Lower leg skin (tissue), 3 donors: ENCODE measurements at regions not wholly inside any gene's neighbourhood (a gene's known extent, or its start where the extent isn't known, plus 50 kb on each side); places are given as distances from the start of the nearest gene placed in this dataset.

ENCODE experiments used
- CTCF ChIP-seq, 3 donors: fragments of 450-650 bp; IDR thresholded peaks; one replicate each; pipeline ENCODE4 v1.5.1; 2016; ENCODE audit warnings: antibody characterized with exemption in 3 of 3, mild to moderate bottlenecking in 3 of 3, moderate library complexity in 2 of 3
- POLR2A ChIP-seq, 2 donors: fragments of 450-650 bp; IDR thresholded peaks; one replicate each; pipeline ENCODE4 v1.6.1; 2016 to 2017; ENCODE audit warnings: antibody characterized with exemption in 2 of 2, mild to moderate bottlenecking in 1 of 2, moderate library complexity in 1 of 2

- TF ChIP-seq CTCF (IDR thresholded peaks at IDR 0.05) (no peak), POLR2A (IDR thresholded peaks at IDR 0.05) (no peak)
Observed at GRCh38 chr1:95966866-95967265, 732.9 kb downstream of the RWDD3 start.
